ENCODE measurements at regions not wholly inside any gene's neighbourhood (a gene's known extent, or its start where the extent isn't known, plus 50 kb on each side); places are given as distances from the start of the nearest gene placed in this dataset.

GRCh38 chr20:52098186-52098585 lies 93.4 kb downstream of the ZFP64 start:
- no peaks in the 10 kb centered on the region for H3K4me1 ChIP-seq
- H3K27ac ChIP-seq = no peak overlapping the region
- no peaks in the 10 kb centered on the region for H3K27me3 ChIP-seq
- H3K9me3 ChIP-seq = no peaks in the 10 kb centered on the region
- no peaks in the 10 kb centered on the region for H3K36me3 ChIP-seq
- DNase-seq (ENCODE audit: extremely low spot score in 2 of 2) = no peak
- no peak overlapping the region for H3K4me3 ChIP-seq
- no peak for TF ChIP-seq POLR2A (IDR thresholded peaks at IDR 0.05)
- TF ChIP-seq POLR2AphosphoS5 (IDR thresholded peaks at IDR 0.05; ENCODE audit: insufficient read depth in 1 of 2, low read depth in 1 of 2) = no peak
- no peak for TF ChIP-seq CTCF (IDR thresholded peaks at IDR 0.05)
- intact Hi-C loops (cut with DNase I) = no loop called here

- no peaks in the 10 kb centered on the region for H3K4me1 ChIP-seq
- H3K27me3 ChIP-seq = no peaks in the 10 kb centered on the region
- no peaks in the 10 kb centered on the region for H3K36me3 ChIP-seq
- no peak for TF ChIP-seq POLR2A (IDR thresholded peaks at IDR 0.05)
- no peak for TF ChIP-seq POLR2AphosphoS5 (IDR thresholded peaks at IDR 0.05; ENCODE audit: insufficient read depth in 1 of 2, low read depth in 1 of 2)
- no peak for TF ChIP-seq CTCF (IDR thresholded peaks at IDR 0.05)
- intact Hi-C loops (cut with DNase I) = no loop called here
- DNase-seq (ENCODE audit: extremely low spot score in 2 of 2) = no peak
- H3K9me3 ChIP-seq = no peaks in the 10 kb centered on the region
- H3K4me3 ChIP-seq = no peak overlapping the region
- no peak overlapping the region for H3K27ac ChIP-seq
Observed at GRCh38 chr20:52096117-52096516, 95.5 kb downstream of the ZFP64 start.

- H3K4me3 ChIP-seq = no peak overlapping the region
- H3K4me1 ChIP-seq = no peaks in the 10 kb centered on the region
- intact Hi-C loops (cut with DNase I) = no loop called here
- no peaks in the 10 kb centered on the region for H3K27me3 ChIP-seq
- no peak for DNase-seq (ENCODE audit: extremely low spot score in 2 of 2)
- TF ChIP-seq CTCF (IDR thresholded peaks at IDR 0.05) (no peak), POLR2AphosphoS5 (IDR thresholded peaks at IDR 0.05; ENCODE audit: insufficient read depth in 1 of 2, low read depth in 1 of 2) (no peak), POLR2A (IDR thresholded peaks at IDR 0.05) (no peak)
- H3K36me3 ChIP-seq = no peaks in the 10 kb centered on the region
- no peaks in the 10 kb centered on the region for H3K9me3 ChIP-seq
- no peak overlapping the region for H3K27ac ChIP-seq
Observed at GRCh38 chr20:52094693-52095092, 96.9 kb downstream of the ZFP64 start.

GRCh38 chr20:52093575-52093974 lies 98.0 kb downstream of the ZFP64 start:
- Histone ChIP-seq H3K9me3 (no peaks in the 10 kb centered on the region), H3K27ac (no peak overlapping the region), H3K27me3 (no peaks in the 10 kb centered on the region), H3K4me3 (no peak overlapping the region), H3K4me1 (no peaks in the 10 kb centered on the region), H3K36me3 (no peaks in the 10 kb centered on the region)
- no peak for TF ChIP-seq CTCF (IDR thresholded peaks at IDR 0.05)
- TF ChIP-seq POLR2AphosphoS5 (IDR thresholded peaks at IDR 0.05; ENCODE audit: insufficient read depth in 1 of 2, low read depth in 1 of 2) = no peak
- TF ChIP-seq POLR2A (IDR thresholded peaks at IDR 0.05) = no peak
- DNase-seq (ENCODE audit: extremely low spot score in 2 of 2) = no peak
- intact Hi-C loops (cut with DNase I) = no loop called here

- H3K4me1 ChIP-seq = no peaks in the 10 kb centered on the region
- H3K27me3 ChIP-seq = no peaks in the 10 kb centered on the region
- peaks cover 0 to 20% of the 10 kb centered on the region in 2 donors for H3K36me3 ChIP-seq
- TF ChIP-seq POLR2A (IDR thresholded peaks at IDR 0.05) = no peak
- TF ChIP-seq POLR2AphosphoS5 (IDR thresholded peaks at IDR 0.05; ENCODE audit: insufficient read depth in 1 of 2, low read depth in 1 of 2) = no peak
- no peak for TF ChIP-seq CTCF (IDR thresholded peaks at IDR 0.05)
- H3K4me3 ChIP-seq = no peak overlapping the region
- intact Hi-C loops (cut with DNase I) = no loop called here
- DNase-seq (ENCODE audit: extremely low spot score in 2 of 2) = no peak
- H3K27ac ChIP-seq = no peak overlapping the region
- peaks cover 7% of the 10 kb centered on the region for H3K9me3 ChIP-seq
Observed at GRCh38 chr20:52090035-52090434, 101.5 kb downstream of the ZFP64 start.
